ENCODE measurements at regions not wholly inside any gene's neighbourhood (a gene's known extent, or its start where the extent isn't known, plus 50 kb on each side); places are given as distances from the start of the nearest gene placed in this dataset.

- Histone ChIP-seq H3K36me3 (no peaks in the 10 kb centered on the region), H3K9me3 (no peaks in the 10 kb centered on the region), H3K4me3 (no peak overlapping the region), H3K27ac (peak overlapping the region in 1 of 2 donors; percentile 38), H3K4me1 (no peaks in the 10 kb centered on the region), H3K27me3 (no peaks in the 10 kb centered on the region)
- DNase-seq (ENCODE audit: low spot score in 2 of 2): no peak
- intact Hi-C loops (cut with DNase I; ENCODE audit: low total_unique reads): no loop called here
- no peak for TF ChIP-seq POLR2AphosphoS5 (IDR thresholded peaks at IDR 0.05)
- no peak for TF ChIP-seq POLR2A (IDR thresholded peaks at IDR 0.05)
- TF ChIP-seq CTCF (IDR thresholded peaks at IDR 0.05): no peak
Measured at GRCh38 chr9:13557746-13558145, 278.3 kb upstream of the MPDZ start.

- Histone ChIP-seq H3K4me3 (no peak overlapping the region), H3K4me1 (no peaks in the 10 kb centered on the region), H3K27ac (no peak overlapping the region), H3K36me3 (no peaks in the 10 kb centered on the region), H3K27me3 (no peaks in the 10 kb centered on the region), H3K9me3 (no peaks in the 10 kb centered on the region)
- intact Hi-C loops (cut with DNase I; ENCODE audit: low total_unique reads): no loop called here
- DNase-seq (ENCODE audit: low spot score in 2 of 2): no peak
- TF ChIP-seq CTCF (IDR thresholded peaks at IDR 0.05) (no peak), POLR2A (IDR thresholded peaks at IDR 0.05) (no peak), POLR2AphosphoS5 (IDR thresholded peaks at IDR 0.05) (no peak)
Measured at GRCh38 chr9:13556656-13557055, 277.2 kb upstream of the MPDZ start.

- no peaks in the 10 kb centered on the region for H3K27me3 ChIP-seq
- intact Hi-C loops (cut with DNase I; ENCODE audit: low total_unique reads): no loop called here
- no peaks in the 10 kb centered on the region for H3K9me3 ChIP-seq
- TF ChIP-seq POLR2AphosphoS5 (IDR thresholded peaks at IDR 0.05): no peak
- no peak for TF ChIP-seq POLR2A (IDR thresholded peaks at IDR 0.05)
- TF ChIP-seq CTCF (IDR thresholded peaks at IDR 0.05): no peak
- no peak overlapping the region for H3K4me3 ChIP-seq
- DNase-seq (ENCODE audit: low spot score in 2 of 2): no peak
- H3K4me1 ChIP-seq: no peaks in the 10 kb centered on the region
- no peak overlapping the region for H3K27ac ChIP-seq
- no peaks in the 10 kb centered on the region for H3K36me3 ChIP-seq
Measured at GRCh38 chr9:13555989-13556500, 276.6 kb upstream of the MPDZ start.

- intact Hi-C loops (cut with DNase I; ENCODE audit: low total_unique reads): no loop called here
- no peaks in the 10 kb centered on the region for H3K4me1 ChIP-seq
- H3K36me3 ChIP-seq: no peaks in the 10 kb centered on the region
- H3K4me3 ChIP-seq: no peak overlapping the region
- H3K27me3 ChIP-seq: no peaks in the 10 kb centered on the region
- H3K9me3 ChIP-seq: no peaks in the 10 kb centered on the region
- peak overlapping the region in 1 of 2 donors; percentile 10 for H3K27ac ChIP-seq
- TF ChIP-seq CTCF (IDR thresholded peaks at IDR 0.05) (no peak), POLR2A (IDR thresholded peaks at IDR 0.05) (no peak), POLR2AphosphoS5 (IDR thresholded peaks at IDR 0.05) (no peak)
- DNase-seq (ENCODE audit: low spot score in 2 of 2): no peak
Measured at GRCh38 chr9:13555516-13555915, 276.0 kb upstream of the MPDZ start.

- TF ChIP-seq CTCF (IDR thresholded peaks at IDR 0.05) (no peak), POLR2A (IDR thresholded peaks at IDR 0.05) (no peak), POLR2AphosphoS5 (IDR thresholded peaks at IDR 0.05) (no peak)
- H3K4me3 ChIP-seq: no peak overlapping the region
- H3K27ac ChIP-seq: no peak overlapping the region
- intact Hi-C loops (cut with DNase I; ENCODE audit: low total_unique reads): no loop called here
- no peaks in the 10 kb centered on the region for H3K36me3 ChIP-seq
- no peaks in the 10 kb centered on the region for H3K9me3 ChIP-seq
- no peaks in the 10 kb centered on the region for H3K27me3 ChIP-seq
- no peaks in the 10 kb centered on the region for H3K4me1 ChIP-seq
- DNase-seq (ENCODE audit: low spot score in 2 of 2): no peak
Measured at GRCh38 chr9:13554626-13555025, 275.1 kb upstream of the MPDZ start.
